K562 (cell line): ENCODE measurements at regions not wholly inside any gene's neighbourhood (a gene's known extent, or its start where the extent isn't known, plus 50 kb on each side); places are given as distances from the start of the nearest gene placed in this dataset.

Source experiments
- ATAC-seq: fragments of 200-7000 bp; cut with Tn5 transposase; 3 replicates; pipeline ENCODE4 v1.9.1; 2020; ENCODE audit warnings: moderate library complexity
- BruUV-seq: library from RNA; stranded (reverse); fragments of 400-500 nt; replicated peaks from 2 replicates; lab custom pipeline; 2021; lab: Mats Ljungman, UMichigan
- CTCF ChIA-PET: fragments of 300-600 bp; formaldehyde crosslinking; extraction: SDS; loops from one replicate; lab custom pipeline; 2021; ENCODE audit warnings: low intra/inter-chr PET ratio; lab: Yijun Ruan, JAX
- POLR2A ChIA-PET: fragments of 300-600, 350-650 bp; sonication (Branson Sonifier 250); formaldehyde crosslinking; extraction: SDS; loops from one replicate; lab custom pipeline; 2021; ENCODE audit warnings: antibody characterized with exemption, inconsistent platforms; lab: Yijun Ruan, JAX
- DNase-seq, 4 experiments: peaks; one replicate each; pipeline versions ENCODE4 v3.0.0 to v3.0.0-alpha.2; 2011 to 2018; ENCODE audit warnings: low spot score in 3 of 4, mixed read lengths in 3 of 4; ENCODE audit errors: extremely low read depth in 1 of 4
- FAIRE-seq: peaks from 2 replicates; lab custom pipeline; 2011; peaks lifted over from hg19 to GRCh38; lab: Jason Lieb, UNC
- H2AFZ ChIP-seq: 2 replicates; pipeline ENCODE4 v1.6.0; 2011; ENCODE audit warnings: low read depth, low read length, control low read depth, inconsistent platforms
- H3K27ac ChIP-seq: fragments of 200-600 bp; 3 replicates; pipeline ENCODE4 v1.8.0; 2011; ENCODE audit warnings: low read depth, mild to moderate bottlenecking, control low read depth, inconsistent platforms, low read length, moderate library complexity, mixed read lengths; ENCODE audit errors: extremely low read depth
- H3K27me3 ChIP-seq, 2 experiments: fragments of 300-600 bp in 1 of 2; 2 replicates in 1 of 2; 3 replicates in 1 of 2; pipeline versions ENCODE4 v1.6.0 to v1.8.0; 2011; ENCODE audit warnings: inconsistent platforms in 2 of 2, low read length in 2 of 2, mild to moderate bottlenecking in 1 of 2, mixed read lengths in 1 of 2, moderate library complexity in 1 of 2; ENCODE audit not compliant: control insufficient read depth in 2 of 2, insufficient read depth in 2 of 2
- H3K36me3 ChIP-seq: fragments of 300-600 bp; 3 replicates; pipeline ENCODE4 v1.8.0; 2011; ENCODE audit warnings: mild to moderate bottlenecking, low read length, inconsistent platforms; ENCODE audit not compliant: control insufficient read depth, insufficient read depth
- H3K4me1 ChIP-seq, 2 experiments: fragments of 200-600 bp in 1 of 2; replicated peaks in 1 of 2; 2 replicates in 1 of 2; 3 replicates in 1 of 2; pipeline versions ENCODE4 v1.5.1 to v1.8.0; 2011; ENCODE audit warnings: inconsistent platforms in 2 of 2, low read length in 2 of 2, mild to moderate bottlenecking in 1 of 2, mixed read lengths in 1 of 2, moderate library complexity in 1 of 2; ENCODE audit not compliant: control insufficient read depth in 2 of 2, insufficient read depth in 2 of 2
- H3K4me2 ChIP-seq: 2 replicates; pipeline ENCODE4 v1.6.1; 2011; ENCODE audit warnings: low read length, control low read depth, inconsistent platforms, mixed read lengths; ENCODE audit not compliant: insufficient read depth
- H3K4me3 ChIP-seq: fragments of 200-600 bp; sonication (generic), shearing (Covaris generic); 2 replicates; pipeline ENCODE4 v1.5.1; 2016; ENCODE audit warnings: control low read depth, inconsistent platforms
- H3K79me2 ChIP-seq: fragments of 200-600 bp; 3 replicates; pipeline ENCODE4 v1.8.0; 2011; ENCODE audit warnings: low read length, inconsistent platforms; ENCODE audit not compliant: control insufficient read depth, insufficient read depth
- H3K9ac ChIP-seq, 2 experiments: 2 replicates each; pipeline versions ENCODE4 v1.6.0 to v1.6.1; 2011; ENCODE audit warnings: low read depth in 2 of 2, low read length in 2 of 2, control low read depth in 1 of 2, inconsistent platforms in 1 of 2, mild to moderate bottlenecking in 1 of 2, mixed read lengths in 1 of 2; ENCODE audit not compliant: insufficient read depth in 1 of 2
- H3K9me1 ChIP-seq: one replicate; pipeline ENCODE4 v1.6.0; 2011; ENCODE audit warnings: inconsistent platforms, mild to moderate bottlenecking, low read length, moderate library complexity; ENCODE audit not compliant: control insufficient read depth, insufficient read depth
- H3K9me3 ChIP-seq: replicated peaks from 2 replicates; pipeline ENCODE4 v1.5.1; 2011; ENCODE audit warnings: low read depth, low read length, inconsistent platforms; ENCODE audit not compliant: control insufficient read depth, insufficient read depth
- H4K20me1 ChIP-seq: replicated peaks from 2 replicates; pipeline ENCODE4 v1.6.1; 2011; ENCODE audit warnings: low read length, inconsistent platforms, mixed read lengths; ENCODE audit not compliant: control insufficient read depth, insufficient read depth
- C11orf30 ChIP-seq: fragments of 450-650 bp; IDR thresholded peaks from 2 replicates; pipeline ENCODE4 v1.6.1; 2016; ENCODE audit warnings: low read depth, mild to moderate bottlenecking
- COPS2 ChIP-seq: fragments of 450-650 bp; conservative IDR thresholded peaks from 2 replicates; pipeline ENCODE4 v1.6.1; 2016; ENCODE audit warnings: mild to moderate bottlenecking, moderate library complexity
- ETV5 ChIP-seq: sonication (generic); formaldehyde crosslinking; IDR thresholded peaks from 2 replicates; pipeline ENCODE4 v1.4.0; 2020; ENCODE audit warnings: low read depth, mild to moderate bottlenecking, missing genetic modification reagents
- HMG20B ChIP-seq: fragments of 250-450 bp; sonication (Bioruptor Pico); IDR thresholded peaks from 2 replicates; pipeline ENCODE4 v1.5.0; 2021; ENCODE audit warnings: mild to moderate bottlenecking
- KHSRP ChIP-seq: fragments of 450-650 bp; IDR thresholded peaks from 2 replicates; pipeline ENCODE4 v1.6.1; 2017
- MAFF ChIP-seq: IDR thresholded peaks from 2 replicates; pipeline ENCODE4 v1.6.1; 2012; ENCODE audit warnings: low read length, improper control_type of control experiment
- MAFG ChIP-seq: fragments of 450-650 bp; conservative IDR thresholded peaks from 2 replicates; pipeline ENCODE4 v1.6.1; 2016; ENCODE audit warnings: missing genetic modification characterization, missing compliant biosample characterization
- MAFK ChIP-seq: IDR thresholded peaks from 2 replicates; pipeline ENCODE4 v1.6.1; 2011; ENCODE audit warnings: low read length, improper control_type of control experiment
- NR2F6 ChIP-seq: fragments of 450-650 bp; formaldehyde crosslinking; IDR thresholded peaks from 2 replicates; pipeline ENCODE4 v1.4.0; 2020; ENCODE audit warnings: mild to moderate bottlenecking
- POLR3A ChIP-seq: IDR thresholded peaks from 2 replicates; pipeline ENCODE4 v1.6.1; 2011; ENCODE audit warnings: borderline replicate concordance, mild to moderate bottlenecking, moderate library complexity; ENCODE audit not compliant: insufficient read length, insufficient read depth; ENCODE audit errors: extremely low read depth
- RFX5 ChIP-seq: IDR thresholded peaks from 2 replicates; pipeline ENCODE4 v1.6.1; 2011; ENCODE audit warnings: low read depth, mild to moderate bottlenecking, improper control_type of control experiment, low read length
- RUNX1 ChIP-seq: sonication (generic); IDR thresholded peaks from 2 replicates; pipeline ENCODE4 v1.6.1; 2016; ENCODE audit warnings: antibody characterized with exemption, low read depth
- SMC3 ChIP-seq: conservative IDR thresholded peaks from 2 replicates; pipeline ENCODE4 v1.6.1; 2011; ENCODE audit warnings: low read depth, low read length, improper control_type of control experiment; ENCODE audit not compliant: insufficient read depth
- ZBTB7A ChIP-seq: IDR thresholded peaks from 2 replicates; pipeline ENCODE4 v1.6.1; 2011; ENCODE audit warnings: low read depth, mild to moderate bottlenecking, low read length, moderate library complexity, borderline replicate concordance; ENCODE audit not compliant: control insufficient read depth
- ZEB2 ChIP-seq: fragments of 450-650 bp; IDR thresholded peaks from 2 replicates; pipeline ENCODE4 v1.6.1; 2016
- ZNF24 ChIP-seq: fragments of 450-650 bp; IDR thresholded peaks from 2 replicates; pipeline ENCODE4 v1.6.1; 2016
- ZNF316 ChIP-seq: fragments of 450-650 bp; IDR thresholded peaks from 2 replicates; pipeline ENCODE4 v1.6.1; 2016
- ZNF584 ChIP-seq: fragments of 200-800 bp; sonication (Bioruptor generic); IDR thresholded peaks from 2 replicates; pipeline ENCODE4 v1.6.1; 2016; ENCODE audit warnings: low read depth, mild to moderate bottlenecking, missing genetic modification characterization, missing compliant biosample characterization
- WGBS: fragments of 100-300 bp; shearing (Covaris generic); methylation state at CpG from one replicate; pipeline ENCODE4 v1.1.6; 2016; ENCODE audit warnings: low coverage, mixed read lengths; ENCODE audit not compliant: insufficient coverage; ENCODE audit errors: missing lambda C conversion rate; 5-methylcytosine and 5-hydroxymethylcytosine counted together
- in situ Hi-C: fragments of 300-500 bp; cut with MboI; formaldehyde crosslinking; loops from 4 replicates; pipeline ENCODE4 v1.15.0; 2018; ENCODE audit warnings: inconsistent platforms, mixed read lengths
- intact Hi-C: fragments of 100-400 bp; cut with micrococcal nuclease; formaldehyde crosslinking; loops from 2 replicates; pipeline ENCODE4 v1.14.2; 2022
- TF ChIP-seq, protein P1 (sequence below): IDR thresholded peaks from 2 replicates; pipeline ENCODE4 v1.6.1; 2011; ENCODE audit not compliant: insufficient read length; ENCODE audit errors: extremely low read depth

- TF ChIP-seq RUNX1 (no peak), ZNF24 (no peak), NR2F6 (CRISPR knock-in tag) (no peak)
- TF ChIP-seq, all 486 proteins: peak for 0
Observed at GRCh38 chr1:79655876-79656275, 649.3 kb upstream of the ADGRL4 start (continued).

DNA sequence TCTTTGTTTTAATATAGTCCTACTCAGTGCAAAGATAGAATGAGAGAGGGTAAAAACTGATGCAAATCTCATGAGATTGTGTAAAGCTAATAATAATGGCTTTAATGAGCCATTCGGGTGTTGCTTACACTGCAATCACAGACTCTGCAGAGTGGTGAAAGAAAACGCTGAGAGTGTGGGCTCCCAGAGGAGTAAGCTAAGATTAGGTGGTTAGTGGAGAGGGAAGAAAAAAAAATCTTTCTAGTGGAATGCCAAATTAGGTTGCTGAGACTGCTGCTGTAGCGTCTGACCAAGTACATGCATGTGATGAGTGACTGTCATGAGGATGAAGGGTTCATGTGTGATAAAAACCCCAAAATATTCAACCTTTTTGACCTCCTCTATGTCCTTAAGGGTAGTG, 645.9 kb upstream of the ADGRL4 start:
- 0% methylated on average over 3 of the region's 3 CpGs for WGBS
- no peak overlapping the region for H3K4me2 ChIP-seq
- no peaks in the 10 kb centered on the region for H3K9me1 ChIP-seq
- ChIA-PET POLR2A (interaction anchor here (0.6 kb wide), 1 partner anchor 1927 kb away, joined by 3 read pairs; no protein-coding TSS in a partner anchor), CTCF (no interaction called here)
- TF ChIP-seq ETV5 (CRISPR knock-in tag) = no peak
- no peak overlapping the region for H3K9ac ChIP-seq
- FAIRE-seq (no peak), ATAC-seq (no peak), DNase-seq (no peak)
- no peaks in the 10 kb centered on the region for H3K27me3 ChIP-seq
- intact Hi-C loops = no loop called here
- H3K4me1 ChIP-seq = no peaks in the 10 kb centered on the region
- H4K20me1 ChIP-seq = no peaks in the 10 kb centered on the region
- H3K27ac ChIP-seq = no peak overlapping the region
- BruUV-seq = no TSS peak
- in situ Hi-C loops = no loop called here
- H3K4me3 ChIP-seq = no peak overlapping the region
- H3K36me3 ChIP-seq = no peaks in the 10 kb centered on the region
- H3K9me3 ChIP-seq = no peaks in the 10 kb centered on the region
- no peak overlapping the region for H2AFZ ChIP-seq
- H3K79me2 ChIP-seq = no peaks in the 10 kb centered on the region

DNA sequence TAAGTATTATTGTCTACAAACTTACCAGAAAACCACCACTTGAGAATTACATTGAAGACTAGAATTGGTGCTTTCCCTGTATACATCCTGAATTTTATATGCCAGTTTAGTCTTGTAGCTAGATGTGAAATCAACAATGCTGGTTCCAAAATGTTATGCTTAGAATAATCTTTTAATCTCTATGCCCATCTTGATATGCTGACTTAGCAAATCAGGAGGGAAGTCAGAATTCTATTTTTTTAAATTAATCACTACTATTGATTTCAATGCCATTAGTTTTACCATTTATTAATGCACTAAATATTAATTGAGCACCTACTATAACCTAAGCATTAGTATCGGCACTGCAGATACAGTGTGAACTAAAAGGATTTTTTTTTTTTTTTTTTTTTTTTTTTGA, 641.6 kb upstream of the ADGRL4 start:
- no peaks in the 10 kb centered on the region for H3K9me1 ChIP-seq
- intact Hi-C loops = no loop called here
- no peaks in the 10 kb centered on the region for H3K79me2 ChIP-seq
- DNase-seq (no peak), ATAC-seq (no peak)
- 8% methylated on average over 1 of the region's 1 CpG for WGBS
- no peak overlapping the region for H3K9ac ChIP-seq
- no peak overlapping the region for H3K4me3 ChIP-seq
- H3K9me3 ChIP-seq = no peaks in the 10 kb centered on the region
- no peak overlapping the region for H3K27ac ChIP-seq
- POLR2A ChIA-PET = no interaction called here
- H3K27me3 ChIP-seq = no peaks in the 10 kb centered on the region
- H4K20me1 ChIP-seq = no peaks in the 10 kb centered on the region
- TF ChIP-seq KHSRP (no peak), ZNF316 (peak; percentile 62; the same call in 1 of the 2 replicates), ZEB2 (no peak), C11orf30 (peak; percentile 48; the same call in 1 of the 2 replicates), POLR3A (no peak), ZBTB7A (no peak), SMC3 (no peak), RFX5 (no peak), HMG20B (CRISPR knock-in tag) (no peak), COPS2 (no peak), MAFG (tag) (peak; percentile 41; the same call in 1 of the 2 replicates), ZNF584 (CRISPR knock-in tag) (no peak), MAFF (peak; percentile 68; the same call in 1 of the 2 replicates), MAFK (peak; percentile 82)
- TF ChIP-seq, protein P1, sequence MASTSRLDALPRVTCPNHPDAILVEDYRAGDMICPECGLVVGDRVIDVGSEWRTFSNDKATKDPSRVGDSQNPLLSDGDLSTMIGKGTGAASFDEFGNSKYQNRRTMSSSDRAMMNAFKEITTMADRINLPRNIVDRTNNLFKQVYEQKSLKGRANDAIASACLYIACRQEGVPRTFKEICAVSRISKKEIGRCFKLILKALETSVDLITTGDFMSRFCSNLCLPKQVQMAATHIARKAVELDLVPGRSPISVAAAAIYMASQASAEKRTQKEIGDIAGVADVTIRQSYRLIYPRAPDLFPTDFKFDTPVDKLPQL = no peak
- TF ChIP-seq, all 486 proteins: peak for 5
- FAIRE-seq = no peak
- BruUV-seq = no TSS peak
- Histone ChIP-seq H3K4me1 (no peaks in the 10 kb centered on the region), H2AFZ (no peak overlapping the region), H3K4me2 (no peak overlapping the region), H3K36me3 (no peaks in the 10 kb centered on the region)
- CTCF ChIA-PET = no interaction called here
- in situ Hi-C loops = no loop called here
